ENCODE measurements at regions not wholly inside any gene's neighbourhood (a gene's known extent, or its start where the extent isn't known, plus 50 kb on each side); places are given as distances from the start of the nearest gene placed in this dataset.
A peak's percentile ranks its signal among the peaks of the same experiment; 100 is the strongest.

- H3K9me3 ChIP-seq (ENCODE audit: control insufficient read depth, low read length), result peaks cover 12% of the 10 kb centered on the region
- DNase-seq (ENCODE audit: low read depth), result peak; percentile 12
- H3K27me3 ChIP-seq (replicated peaks; ENCODE audit: control insufficient read depth, insufficient read depth, low read length), result peaks cover 12% of the 10 kb centered on the region
- H3K4me1 ChIP-seq (ENCODE audit: control insufficient read depth, insufficient read depth, low read length), result peaks cover 6% of the 10 kb centered on the region
- no peaks in the 10 kb centered on the region for H3K36me3 ChIP-seq (ENCODE audit: control insufficient read depth, insufficient read depth, low read length, severe bottlenecking)
- H3K9ac ChIP-seq (ENCODE audit: low read length), result no peak overlapping the region
- H3K4me3 ChIP-seq (ENCODE audit: low read length), result no peak overlapping the region
These were observed 52.0 kb upstream of the KCNIP1 start for GRCh38 chr5:170451747-170452365.

- DNase-seq (ENCODE audit: low read depth), result no peak
- Histone ChIP-seq H3K9me3 (ENCODE audit: control insufficient read depth, low read length) (peaks cover 12% of the 10 kb centered on the region), H3K9ac (ENCODE audit: low read length) (no peak overlapping the region), H3K27me3 (replicated peaks; ENCODE audit: control insufficient read depth, insufficient read depth, low read length) (peaks cover 18% of the 10 kb centered on the region), H3K36me3 (ENCODE audit: control insufficient read depth, insufficient read depth, low read length, severe bottlenecking) (no peaks in the 10 kb centered on the region), H3K4me1 (ENCODE audit: control insufficient read depth, insufficient read depth, low read length) (peaks cover 10% of the 10 kb centered on the region), H3K4me3 (ENCODE audit: low read length) (no peak overlapping the region)
These were observed 53.7 kb upstream of the KCNIP1 start for GRCh38 chr5:170450061-170450669.

GRCh38 chr5:170449232-170449631 lies 54.6 kb upstream of the KCNIP1 start:
- peaks cover 12% of the 10 kb centered on the region for H3K9me3 ChIP-seq (ENCODE audit: control insufficient read depth, low read length)
- H3K4me1 ChIP-seq (ENCODE audit: control insufficient read depth, insufficient read depth, low read length), result peaks cover 10% of the 10 kb centered on the region
- H3K4me3 ChIP-seq (ENCODE audit: low read length), result no peak overlapping the region
- H3K36me3 ChIP-seq (ENCODE audit: control insufficient read depth, insufficient read depth, low read length, severe bottlenecking), result no peaks in the 10 kb centered on the region
- H3K9ac ChIP-seq (ENCODE audit: low read length), result no peak overlapping the region
- H3K27me3 ChIP-seq (replicated peaks; ENCODE audit: control insufficient read depth, insufficient read depth, low read length), result peaks cover 15% of the 10 kb centered on the region
- no peak for DNase-seq (ENCODE audit: low read depth)

- Histone ChIP-seq H3K9me3 (ENCODE audit: control insufficient read depth, low read length) (peaks cover 12% of the 10 kb centered on the region), H3K27me3 (replicated peaks; ENCODE audit: control insufficient read depth, insufficient read depth, low read length) (peaks cover 9% of the 10 kb centered on the region), H3K4me3 (ENCODE audit: low read length) (no peak overlapping the region), H3K4me1 (ENCODE audit: control insufficient read depth, insufficient read depth, low read length) (peaks cover 10% of the 10 kb centered on the region), H3K36me3 (ENCODE audit: control insufficient read depth, insufficient read depth, low read length, severe bottlenecking) (no peaks in the 10 kb centered on the region), H3K9ac (ENCODE audit: low read length) (no peak overlapping the region)
- no peak for DNase-seq (ENCODE audit: low read depth)
These were observed 55.6 kb upstream of the KCNIP1 start for GRCh38 chr5:170448221-170448620.

- H3K4me3 ChIP-seq (ENCODE audit: low read length), result no peak overlapping the region
- H3K9ac ChIP-seq (ENCODE audit: low read length), result no peak overlapping the region
- DNase-seq (ENCODE audit: low read depth), result no peak
- peaks cover 12% of the 10 kb centered on the region for H3K9me3 ChIP-seq (ENCODE audit: control insufficient read depth, low read length)
- peaks cover 9% of the 10 kb centered on the region for H3K27me3 ChIP-seq (replicated peaks; ENCODE audit: control insufficient read depth, insufficient read depth, low read length)
- H3K4me1 ChIP-seq (ENCODE audit: control insufficient read depth, insufficient read depth, low read length), result peaks cover 4% of the 10 kb centered on the region
- H3K36me3 ChIP-seq (ENCODE audit: control insufficient read depth, insufficient read depth, low read length, severe bottlenecking), result no peaks in the 10 kb centered on the region
These were observed 57.2 kb upstream of the KCNMB1 start for GRCh38 chr5:170446365-170446764.

DNA sequence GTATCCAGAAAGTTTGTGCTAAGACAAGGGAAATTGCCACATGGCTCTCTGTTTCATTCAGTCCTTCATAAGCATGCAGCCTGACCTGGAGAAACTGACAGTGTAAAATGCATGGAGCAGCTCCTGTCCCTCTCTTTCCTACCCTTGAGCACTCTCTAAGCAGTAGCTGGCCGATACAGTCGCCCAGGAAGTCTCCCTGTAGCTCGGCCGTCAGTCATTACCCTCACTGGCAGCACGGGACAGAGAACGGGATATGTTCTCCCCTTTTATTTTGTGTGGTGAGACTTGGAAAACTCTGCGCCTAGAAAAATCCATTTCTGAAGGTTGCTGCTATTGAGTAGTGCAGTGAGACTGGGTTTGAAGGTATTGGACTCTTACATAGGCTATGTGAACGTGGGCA lies 56.8 kb upstream of the KCNMB1 start:
- peaks cover 12% of the 10 kb centered on the region for H3K27me3 ChIP-seq (replicated peaks; ENCODE audit: control insufficient read depth, insufficient read depth, low read length)
- no peak for DNase-seq (ENCODE audit: low read depth)
- no peaks in the 10 kb centered on the region for H3K36me3 ChIP-seq (ENCODE audit: control insufficient read depth, insufficient read depth, low read length, severe bottlenecking)
- no peak overlapping the region for H3K4me3 ChIP-seq (ENCODE audit: low read length)
- no peak overlapping the region for H3K9ac ChIP-seq (ENCODE audit: low read length)
- H3K4me1 ChIP-seq (ENCODE audit: control insufficient read depth, insufficient read depth, low read length), result peaks cover 4% of the 10 kb centered on the region
- peaks cover 12% of the 10 kb centered on the region for H3K9me3 ChIP-seq (ENCODE audit: control insufficient read depth, low read length)

- no peaks in the 10 kb centered on the region for H3K36me3 ChIP-seq (ENCODE audit: control insufficient read depth, insufficient read depth, low read length, severe bottlenecking)
- H3K4me1 ChIP-seq (ENCODE audit: control insufficient read depth, insufficient read depth, low read length), result peaks cover 4% of the 10 kb centered on the region
- peaks cover 12% of the 10 kb centered on the region for H3K27me3 ChIP-seq (replicated peaks; ENCODE audit: control insufficient read depth, insufficient read depth, low read length)
- H3K4me3 ChIP-seq (ENCODE audit: low read length), result no peak overlapping the region
- no peak for DNase-seq (ENCODE audit: low read depth)
- H3K9ac ChIP-seq (ENCODE audit: low read length), result no peak overlapping the region
- H3K9me3 ChIP-seq (ENCODE audit: control insufficient read depth, low read length), result peaks cover 12% of the 10 kb centered on the region
These were observed 55.9 kb upstream of the KCNMB1 start for GRCh38 chr5:170444969-170445505.

DNA sequence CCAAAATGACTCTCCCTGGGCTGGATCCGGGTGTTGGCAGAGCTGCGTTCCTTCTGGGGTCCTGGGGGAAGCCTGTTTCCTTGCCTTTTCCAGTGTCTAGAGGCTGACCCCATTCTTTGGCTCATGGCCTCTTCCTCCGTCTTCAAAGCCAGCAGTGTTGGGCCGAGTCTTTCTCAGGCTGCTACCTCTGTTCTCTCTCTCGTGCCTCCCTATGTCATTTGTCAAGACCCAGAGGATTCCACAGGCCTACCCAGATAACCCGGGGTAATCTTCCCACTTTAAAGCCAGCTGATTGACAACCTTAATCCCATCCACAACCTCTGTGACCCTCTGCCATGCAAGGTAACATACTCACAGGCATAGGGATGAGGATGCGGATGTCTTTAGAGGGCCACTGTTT lies 55.0 kb upstream of the KCNMB1 start:
- H3K9ac ChIP-seq (ENCODE audit: low read length), result no peak overlapping the region
- peaks cover 4% of the 10 kb centered on the region for H3K4me1 ChIP-seq (ENCODE audit: control insufficient read depth, insufficient read depth, low read length)
- H3K27me3 ChIP-seq (replicated peaks; ENCODE audit: control insufficient read depth, insufficient read depth, low read length), result peaks cover 12% of the 10 kb centered on the region
- H3K36me3 ChIP-seq (ENCODE audit: control insufficient read depth, insufficient read depth, low read length, severe bottlenecking), result no peaks in the 10 kb centered on the region
- DNase-seq (ENCODE audit: low read depth), result no peak
- H3K9me3 ChIP-seq (ENCODE audit: control insufficient read depth, low read length), result peaks cover 12% of the 10 kb centered on the region
- no peak overlapping the region for H3K4me3 ChIP-seq (ENCODE audit: low read length)

DNA sequence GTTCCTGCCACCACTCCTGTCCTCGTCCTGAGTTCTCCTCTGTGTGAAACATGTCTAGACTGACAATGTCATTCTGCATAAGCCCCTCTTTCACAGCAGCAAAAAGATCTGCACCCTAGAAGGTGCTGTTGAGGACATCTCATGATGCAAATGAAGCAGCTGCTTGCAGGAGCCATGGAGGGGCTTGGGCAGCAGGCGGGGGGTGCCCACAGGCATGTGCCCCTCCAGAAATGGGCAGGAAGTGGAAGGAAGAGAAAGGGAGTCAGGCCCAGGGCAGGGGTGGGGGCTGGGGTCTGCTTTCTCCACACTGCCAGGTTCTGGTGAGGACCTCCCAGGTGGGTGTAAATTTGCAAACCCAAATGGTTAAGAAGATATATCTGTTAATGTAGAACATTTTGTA lies 54.5 kb upstream of the KCNMB1 start:
- peaks cover 4% of the 10 kb centered on the region for H3K4me1 ChIP-seq (ENCODE audit: control insufficient read depth, insufficient read depth, low read length)

DNA sequence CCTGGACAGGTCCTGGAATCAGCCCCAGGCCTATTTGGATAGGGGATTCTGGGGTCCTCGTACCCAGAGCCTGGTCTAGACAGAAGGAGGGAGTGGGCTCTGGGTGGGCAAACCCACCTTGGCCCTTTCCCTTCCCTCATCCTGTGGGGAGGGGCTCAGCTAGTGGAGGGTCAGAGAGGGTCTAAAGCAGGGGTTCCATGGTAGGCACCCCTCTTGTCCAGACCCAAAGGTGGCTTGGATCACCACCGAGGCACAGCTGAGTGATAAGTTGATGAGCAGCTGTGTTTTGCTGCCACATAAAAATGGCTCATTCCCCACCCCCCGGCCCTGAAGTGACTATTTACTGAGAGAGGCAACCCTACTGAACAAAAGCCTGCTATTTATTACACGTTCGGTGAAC lies 53.8 kb upstream of the KCNMB1 start:
- Histone ChIP-seq H3K4me3 (ENCODE audit: low read length) (no peak overlapping the region), H3K4me1 (ENCODE audit: control insufficient read depth, insufficient read depth, low read length) (peaks cover 4% of the 10 kb centered on the region), H3K27me3 (replicated peaks; ENCODE audit: control insufficient read depth, insufficient read depth, low read length) (peaks cover 17% of the 10 kb centered on the region), H3K9me3 (ENCODE audit: control insufficient read depth, low read length) (peaks cover 11% of the 10 kb centered on the region), H3K9ac (ENCODE audit: low read length) (no peak overlapping the region), H3K36me3 (ENCODE audit: control insufficient read depth, insufficient read depth, low read length, severe bottlenecking) (no peaks in the 10 kb centered on the region)
- DNase-seq (ENCODE audit: low read depth), result no peak

More for the DNA sequence above, 54.5 kb upstream of the KCNMB1 start:
- no peak for DNase-seq (ENCODE audit: low read depth)
- no peaks in the 10 kb centered on the region for H3K36me3 ChIP-seq (ENCODE audit: control insufficient read depth, insufficient read depth, low read length, severe bottlenecking)
- peaks cover 12% of the 10 kb centered on the region for H3K9me3 ChIP-seq (ENCODE audit: control insufficient read depth, low read length)
- peaks cover 13% of the 10 kb centered on the region for H3K27me3 ChIP-seq (replicated peaks; ENCODE audit: control insufficient read depth, insufficient read depth, low read length)
- no peak overlapping the region for H3K9ac ChIP-seq (ENCODE audit: low read length)
- H3K4me3 ChIP-seq (ENCODE audit: low read length), result no peak overlapping the region

GRCh38 chr5:170442391-170442790 lies 53.2 kb upstream of the KCNMB1 start:
- peaks cover 22% of the 10 kb centered on the region for H3K27me3 ChIP-seq (replicated peaks; ENCODE audit: control insufficient read depth, insufficient read depth, low read length)
- H3K9me3 ChIP-seq (ENCODE audit: control insufficient read depth, low read length), result peaks cover 6% of the 10 kb centered on the region
- H3K36me3 ChIP-seq (ENCODE audit: control insufficient read depth, insufficient read depth, low read length, severe bottlenecking), result no peaks in the 10 kb centered on the region
- H3K9ac ChIP-seq (ENCODE audit: low read length), result no peak overlapping the region
- DNase-seq (ENCODE audit: low read depth), result no peak
- peaks cover 4% of the 10 kb centered on the region for H3K4me1 ChIP-seq (ENCODE audit: control insufficient read depth, insufficient read depth, low read length)
- H3K4me3 ChIP-seq (ENCODE audit: low read length), result no peak overlapping the region
